GM12878 (cell line): ENCODE measurements at regions not wholly inside any gene's neighbourhood (a gene's known extent, or its start where the extent isn't known, plus 50 kb on each side); places are given as distances from the start of the nearest gene placed in this dataset.

Source experiments
- ATAC-seq: fragments of 200-7000 bp; cut with Tn5 transposase; 3 replicates; pipeline ENCODE4 v1.9.1; 2020; ENCODE audit warnings: mild to moderate bottlenecking, moderate library complexity
- BruUV-seq: library from RNA; stranded (reverse); fragments of 400-500 nt; replicated peaks from 2 replicates; lab custom pipeline; 2021; lab: Mats Ljungman, UMichigan
- CTCF ChIA-PET: fragments of 300-600 bp; sonication (Branson Sonifier 250); formaldehyde crosslinking; extraction: SDS; loops from one replicate; lab custom pipeline; 2021; ENCODE audit warnings: inconsistent platforms; lab: Yijun Ruan, JAX
- POLR2A ChIA-PET: fragments of 350-600 bp; formaldehyde crosslinking; extraction: SDS; loops from one replicate; lab custom pipeline; 2021; ENCODE audit warnings: inconsistent platforms; lab: Charles Lee
- RAD21 ChIA-PET: fragments of 300-600 bp; sonication (Branson Sonifier 250); formaldehyde crosslinking; loops from one replicate; lab custom pipeline; 2023; ENCODE audit warnings: antibody characterized with exemption; ENCODE audit not compliant: unreplicated experiment; lab: Charles Lee
- SMC1A ChIA-PET: fragments of 300-600 bp; sonication (Branson Sonifier 250); formaldehyde crosslinking; loops from one replicate; lab custom pipeline; 2023; ENCODE audit not compliant: unreplicated experiment, uncharacterized antibody; lab: Charles Lee
- DNase-seq: peaks from one replicate; pipeline ENCODE4 v3.0.0-alpha.2; 2011; ENCODE audit warnings: low read depth, low spot score
- FAIRE-seq: peaks from 3 replicates; lab custom pipeline; 2011; peaks lifted over from hg19 to GRCh38; lab: Jason Lieb, UNC
- H2AFZ ChIP-seq: 2 replicates; pipeline ENCODE4 v1.6.0; 2011; ENCODE audit warnings: low read depth, low read length, control low read depth; ENCODE audit not compliant: control insufficient read depth
- H3K27ac ChIP-seq: 2 replicates; pipeline ENCODE4 v1.5.1; 2011; ENCODE audit warnings: control low read depth; ENCODE audit not compliant: control insufficient read depth, insufficient read depth
- H3K27me3 ChIP-seq, 2 experiments: replicated peaks in 1 of 2; 2 replicates each; pipeline versions ENCODE4 v1.6.0 to v1.6.1; 2011; ENCODE audit warnings: low read length in 1 of 2; ENCODE audit not compliant: control insufficient read depth in 2 of 2, insufficient read depth in 2 of 2
- H3K36me3 ChIP-seq, 2 experiments: 2 replicates each; pipeline ENCODE4 v1.5.1; 2011; ENCODE audit warnings: low read length in 1 of 2; ENCODE audit not compliant: control insufficient read depth in 2 of 2, insufficient read depth in 2 of 2
- H3K4me1 ChIP-seq: 2 replicates; pipeline ENCODE4 v1.6.1; 2011; ENCODE audit warnings: mild to moderate bottlenecking, low read length, moderate library complexity, mixed read lengths; ENCODE audit not compliant: control insufficient read depth, insufficient read depth
- H3K4me2 ChIP-seq: 2 replicates; pipeline ENCODE4 v1.6.0; 2011; ENCODE audit warnings: control low read depth; ENCODE audit not compliant: control insufficient read depth, insufficient read depth
- H3K4me3 ChIP-seq: fragments of 200-600 bp; sonication (generic); 2 replicates; pipeline ENCODE4 v1.5.1; 2016
- H3K79me2 ChIP-seq: 2 replicates; pipeline ENCODE4 v1.6.0; 2011; ENCODE audit warnings: low read length; ENCODE audit not compliant: control insufficient read depth, insufficient read depth
- H3K9ac ChIP-seq: 2 replicates; pipeline ENCODE4 v1.8.0; 2011; ENCODE audit warnings: low read length, control low read depth, mixed read lengths; ENCODE audit not compliant: control insufficient read depth, insufficient read depth
- H3K9me3 ChIP-seq: replicated peaks from 3 replicates; pipeline ENCODE4 v1.5.1; 2011; ENCODE audit warnings: mild to moderate bottlenecking, low read length; ENCODE audit not compliant: control insufficient read depth, insufficient read depth
- H4K20me1 ChIP-seq: 2 replicates; pipeline ENCODE4 v1.6.0; 2011; ENCODE audit not compliant: control insufficient read depth, insufficient read depth
- ATF2 ChIP-seq: IDR thresholded peaks from 2 replicates; pipeline ENCODE4 v1.6.1; 2012; ENCODE audit warnings: low read length, inconsistent platforms
- BCL3 ChIP-seq: IDR thresholded peaks from 2 replicates; pipeline ENCODE4 v1.6.1; 2011; ENCODE audit warnings: borderline replicate concordance, low read depth, mild to moderate bottlenecking, moderate library complexity, low read length; ENCODE audit not compliant: insufficient read depth, poor library complexity, severe bottlenecking
- BCLAF1 ChIP-seq: fragments of 450-650 bp; IDR thresholded peaks from 2 replicates; pipeline ENCODE4 v1.6.1; 2017; ENCODE audit warnings: antibody characterized with exemption, mild to moderate bottlenecking, moderate library complexity
- FOXM1 ChIP-seq: IDR thresholded peaks from 2 replicates; pipeline ENCODE4 v1.6.1; 2012; ENCODE audit warnings: low read depth, mild to moderate bottlenecking, inconsistent platforms, low read length, moderate library complexity
- GATAD2B ChIP-seq: fragments of 450-650 bp; conservative IDR thresholded peaks from 2 replicates; pipeline ENCODE4 v1.6.1; 2017; ENCODE audit warnings: low read depth, mild to moderate bottlenecking, moderate library complexity
- HDGF ChIP-seq: fragments of 450-650 bp; IDR thresholded peaks from 2 replicates; pipeline ENCODE4 v1.6.1; 2016; ENCODE audit warnings: antibody characterized with exemption
- IKZF1 ChIP-seq: fragments of 450-650 bp; conservative IDR thresholded peaks from 2 replicates; pipeline ENCODE4 v1.6.1; 2017; ENCODE audit warnings: antibody characterized with exemption, mild to moderate bottlenecking
- MYC ChIP-seq: IDR thresholded peaks from 2 replicates; pipeline ENCODE4 v1.6.1; 2011; ENCODE audit warnings: mild to moderate bottlenecking, low read length, moderate library complexity, inconsistent platforms; ENCODE audit not compliant: insufficient read depth, insufficient replicate concordance, insufficient read length, severe bottlenecking
- SP1 ChIP-seq: IDR thresholded peaks from one replicate; pipeline ENCODE4 v1.6.1; 2011; ENCODE audit warnings: low read depth, low read length
- SUPT20H ChIP-seq: IDR thresholded peaks from 2 replicates; pipeline ENCODE4 v1.6.1; 2011; ENCODE audit warnings: low read depth, mild to moderate bottlenecking, low read length, moderate library complexity, borderline replicate concordance; ENCODE audit not compliant: control insufficient read depth
- TAF1 ChIP-seq: IDR thresholded peaks from 2 replicates; pipeline ENCODE4 v1.6.1; 2011; ENCODE audit warnings: mild to moderate bottlenecking, low read depth, low read length, borderline replicate concordance
- TCF7 ChIP-seq: IDR thresholded peaks from 2 replicates; pipeline ENCODE4 v1.6.1; 2014; ENCODE audit warnings: antibody characterized with exemption, borderline replicate concordance
- ZNF384 ChIP-seq: IDR thresholded peaks from 2 replicates; pipeline ENCODE4 v1.6.1; 2012; ENCODE audit warnings: low read depth, mild to moderate bottlenecking, low read length, improper control_type of control experiment, borderline replicate concordance
- WGBS: methylation state at CpG from one replicate; pipeline ENCODE4 v1.1.6; 2016; ENCODE audit warnings: low lambda C conversion rate; ENCODE audit not compliant: insufficient replicate concordance, insufficient coverage; ENCODE audit errors: missing lambda C conversion rate; 5-methylcytosine and 5-hydroxymethylcytosine counted together
- in situ Hi-C: fragments of 300-500 bp; cut with MboI; formaldehyde crosslinking; loops from 9 replicates; pipeline ENCODE4 v1.14.3; 2018; ENCODE audit warnings: mixed read lengths
- intact Hi-C: fragments of 100-400 bp; cut with micrococcal nuclease; formaldehyde crosslinking; loops from one replicate; pipeline ENCODE4 v1.14.2; 2022; ENCODE audit not compliant: unreplicated experiment
- TF ChIP-seq, protein P1 (sequence below): fragments of 450-650 bp; IDR thresholded peaks from 2 replicates; pipeline ENCODE4 v1.6.1; 2017; ENCODE audit warnings: mild to moderate bottlenecking, moderate library complexity

DNA sequence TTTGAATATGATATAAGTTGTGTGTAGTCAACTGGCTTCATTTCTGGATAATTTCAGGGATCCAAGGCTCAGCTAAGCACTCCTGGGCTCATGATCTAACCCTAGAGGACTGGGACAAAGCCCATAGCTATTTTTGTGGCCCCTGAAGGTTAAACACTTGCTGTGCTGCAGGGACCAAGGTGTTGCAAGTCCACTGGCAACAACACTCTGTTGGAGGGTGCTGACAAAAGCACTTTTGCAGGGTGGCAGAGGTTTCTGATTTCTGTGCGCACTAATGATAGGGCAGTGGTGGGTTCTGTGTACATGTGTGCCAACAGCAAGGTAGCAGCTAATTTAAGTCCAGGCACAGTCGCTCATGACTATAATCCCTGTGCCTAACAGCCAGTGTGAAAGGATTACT, 445.3 kb upstream of the SYNCRIP start:
- ATAC-seq (no peak), DNase-seq (no peak), FAIRE-seq (no peak)
- H3K9ac ChIP-seq: no peak overlapping the region
- H3K36me3 ChIP-seq: no peaks in the 10 kb centered on the region
- no peak overlapping the region for H3K27ac ChIP-seq
- H3K4me1 ChIP-seq: no peaks in the 10 kb centered on the region
- WGBS: 52% methylated on average over 2 of the region's 2 CpGs
- ChIA-PET POLR2A (no interaction called here), CTCF (interaction anchor here (1.1 kb wide), 1 partner anchor 32 kb away, joined by 3 read pairs; no protein-coding TSS in a partner anchor), RAD21 (no interaction called here), SMC1A (no interaction called here)
- in situ Hi-C loops (no loop called here), intact Hi-C loops (no loop called here)
- H3K27me3 ChIP-seq: no peaks in the 10 kb centered on the region
- no peaks in the 10 kb centered on the region for H4K20me1 ChIP-seq
- no TSS peak for BruUV-seq
- no peak overlapping the region for H2AFZ ChIP-seq
- H3K4me3 ChIP-seq: no peak overlapping the region
- no peaks in the 10 kb centered on the region for H3K79me2 ChIP-seq
- H3K4me2 ChIP-seq: no peak overlapping the region
- H3K9me3 ChIP-seq: no peaks in the 10 kb centered on the region
- TF ChIP-seq BCL3 (no peak), MYC (no peak), FOXM1 (no peak), SUPT20H (no peak), IKZF1 (no peak), HDGF (no peak), GATAD2B (no peak), TAF1 (no peak), ZNF384 (no peak), SP1 (no peak), TCF7 (no peak), BCLAF1 (no peak), ATF2 (no peak)
- TF ChIP-seq, protein P1, sequence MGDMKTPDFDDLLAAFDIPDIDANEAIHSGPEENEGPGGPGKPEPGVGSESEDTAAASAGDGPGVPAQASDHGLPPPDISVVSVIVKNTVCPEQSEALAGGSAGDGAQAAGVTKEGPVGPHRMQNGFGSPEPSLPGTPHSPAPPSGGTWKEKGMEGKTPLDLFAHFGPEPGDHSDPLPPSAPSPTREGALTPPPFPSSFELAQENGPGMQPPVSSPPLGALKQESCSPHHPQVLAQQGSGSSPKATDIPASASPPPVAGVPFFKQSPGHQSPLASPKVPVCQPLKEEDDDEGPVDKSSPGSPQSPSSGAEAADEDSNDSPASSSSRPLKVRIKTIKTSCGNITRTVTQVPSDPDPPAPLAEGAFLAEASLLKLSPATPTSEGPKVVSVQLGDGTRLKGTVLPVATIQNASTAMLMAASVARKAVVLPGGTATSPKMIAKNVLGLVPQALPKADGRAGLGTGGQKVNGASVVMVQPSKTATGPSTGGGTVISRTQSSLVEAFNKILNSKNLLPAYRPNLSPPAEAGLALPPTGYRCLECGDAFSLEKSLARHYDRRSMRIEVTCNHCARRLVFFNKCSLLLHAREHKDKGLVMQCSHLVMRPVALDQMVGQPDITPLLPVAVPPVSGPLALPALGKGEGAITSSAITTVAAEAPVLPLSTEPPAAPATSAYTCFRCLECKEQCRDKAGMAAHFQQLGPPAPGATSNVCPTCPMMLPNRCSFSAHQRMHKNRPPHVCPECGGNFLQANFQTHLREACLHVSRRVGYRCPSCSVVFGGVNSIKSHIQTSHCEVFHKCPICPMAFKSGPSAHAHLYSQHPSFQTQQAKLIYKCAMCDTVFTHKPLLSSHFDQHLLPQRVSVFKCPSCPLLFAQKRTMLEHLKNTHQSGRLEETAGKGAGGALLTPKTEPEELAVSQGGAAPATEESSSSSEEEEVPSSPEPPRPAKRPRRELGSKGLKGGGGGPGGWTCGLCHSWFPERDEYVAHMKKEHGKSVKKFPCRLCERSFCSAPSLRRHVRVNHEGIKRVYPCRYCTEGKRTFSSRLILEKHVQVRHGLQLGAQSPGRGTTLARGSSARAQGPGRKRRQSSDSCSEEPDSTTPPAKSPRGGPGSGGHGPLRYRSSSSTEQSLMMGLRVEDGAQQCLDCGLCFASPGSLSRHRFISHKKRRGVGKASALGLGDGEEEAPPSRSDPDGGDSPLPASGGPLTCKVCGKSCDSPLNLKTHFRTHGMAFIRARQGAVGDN: no peak
